GM20000 (cell line): ENCODE measurements at regions not wholly inside any gene's neighbourhood (a gene's known extent, or its start where the extent isn't known, plus 50 kb on each side); places are given as distances from the start of the nearest gene placed in this dataset.

ENCODE experiments used
- DNase-seq: peaks from one replicate; pipeline ENCODE4 v3.0.0; 2012; ENCODE audit warnings: low spot score
- CTCF ChIP-seq: IDR thresholded peaks from 2 replicates; pipeline ENCODE4 v1.5.1; 2012; ENCODE audit warnings: mild to moderate bottlenecking, control low read depth; ENCODE audit errors: extremely low read depth, missing control alignments

- no peak for TF ChIP-seq CTCF
- no peak for DNase-seq
These were observed 601.5 kb upstream of the ZP4 start for GRCh38 chr1:238492271-238492670.

GRCh38 chr1:238491265-238491664, 600.5 kb upstream of the ZP4 start:
- TF ChIP-seq CTCF = no peak
- DNase-seq = no peak

DNA sequence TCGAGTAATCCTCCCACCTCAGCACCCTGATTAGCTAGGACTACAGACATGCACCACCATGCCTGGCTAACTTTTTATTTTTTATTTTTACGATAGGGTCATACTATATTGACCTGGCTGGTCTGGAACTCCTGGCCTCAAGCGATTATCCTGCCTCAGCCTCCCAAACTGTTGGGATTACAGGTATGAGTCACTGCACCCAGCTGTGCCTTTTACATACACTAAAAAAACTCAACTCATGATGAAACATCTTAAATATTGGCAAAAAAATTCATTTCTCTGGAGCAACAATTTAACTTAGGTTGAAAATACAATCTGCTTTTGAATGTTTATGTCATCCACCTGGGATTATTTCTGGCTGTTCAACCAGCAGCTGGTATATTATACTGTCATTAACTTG, 598.3 kb upstream of the ZP4 start:
- TF ChIP-seq CTCF = no peak
- DNase-seq = no peak

GRCh38 chr1:238488401-238488800, 597.7 kb upstream of the ZP4 start:
- no peak for TF ChIP-seq CTCF
- no peak for DNase-seq

DNA sequence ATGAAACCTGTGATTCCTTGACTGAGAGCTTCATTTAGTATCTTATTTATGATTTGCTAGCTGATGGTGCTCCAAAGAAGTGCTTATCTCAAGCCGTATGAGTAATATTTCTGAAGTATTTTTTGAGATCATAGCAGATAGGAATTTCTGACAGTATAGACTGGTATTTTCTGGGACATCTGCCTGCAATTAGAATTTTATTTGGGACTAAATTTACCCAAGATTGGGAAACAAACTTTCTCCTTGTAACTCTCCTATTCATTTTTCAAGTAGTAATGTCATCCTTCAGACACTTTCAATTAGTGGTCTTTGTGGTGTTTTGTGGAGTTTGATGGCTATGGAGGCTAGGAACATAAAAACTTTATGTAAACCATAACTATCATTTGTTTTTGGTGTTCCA, 597.2 kb upstream of the ZP4 start:
- no peak for DNase-seq
- TF ChIP-seq CTCF = no peak

- no peak for DNase-seq
- no peak for TF ChIP-seq CTCF
These were observed 595.1 kb upstream of the ZP4 start for GRCh38 chr1:238485912-238486209.

DNA sequence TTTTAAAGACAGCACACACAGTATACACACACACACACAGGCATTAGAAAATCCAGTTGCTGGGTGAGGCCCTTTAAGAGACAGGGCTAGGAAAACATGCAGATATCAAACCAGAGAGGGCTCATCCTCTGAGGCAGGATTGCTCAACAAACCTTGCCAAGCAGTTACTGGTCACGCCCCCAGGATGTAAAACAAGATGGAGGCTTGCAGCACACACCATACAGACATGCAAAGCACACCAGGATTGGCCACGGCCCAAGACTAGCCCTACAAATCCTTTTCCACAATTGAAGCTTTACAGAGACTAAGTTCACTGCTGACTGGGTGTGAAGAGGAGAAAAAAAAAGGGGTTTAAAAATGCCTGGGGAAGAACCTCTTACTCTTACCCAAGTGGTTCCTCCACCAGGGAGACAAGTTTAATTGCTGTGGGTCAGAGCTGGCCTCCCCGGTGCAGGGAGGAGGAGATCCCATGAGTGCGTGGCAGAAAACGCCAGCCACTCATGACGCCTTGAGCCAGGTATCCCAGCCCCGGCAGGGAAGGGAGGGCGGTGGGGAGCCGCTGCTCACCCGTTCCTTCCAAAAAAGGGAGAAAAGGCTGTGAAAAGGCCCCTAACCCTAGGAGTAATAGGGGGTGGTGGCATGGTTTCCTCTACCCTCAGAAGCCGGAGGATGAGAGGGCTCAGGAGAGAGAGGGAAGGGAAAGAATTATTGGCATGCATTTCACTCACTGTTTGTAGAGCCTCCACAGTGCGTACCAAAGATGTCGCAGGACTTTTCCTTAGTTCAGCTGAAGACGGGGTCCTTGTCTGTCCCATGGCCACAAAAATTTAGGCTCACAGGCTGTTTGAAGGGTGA, 594.6 kb upstream of the ZP4 start:
- no peak for DNase-seq
- no peak for TF ChIP-seq CTCF
